ENCODE measurements at regions not wholly inside any gene's neighbourhood (a gene's known extent, or its start where the extent isn't known, plus 50 kb on each side); places are given as distances from the start of the nearest gene placed in this dataset.

- ATAC-seq: no peak
Observed at GRCh38 chr6:109226353-109226752, 131.0 kb downstream of the CEP57L1 start.

DNA sequence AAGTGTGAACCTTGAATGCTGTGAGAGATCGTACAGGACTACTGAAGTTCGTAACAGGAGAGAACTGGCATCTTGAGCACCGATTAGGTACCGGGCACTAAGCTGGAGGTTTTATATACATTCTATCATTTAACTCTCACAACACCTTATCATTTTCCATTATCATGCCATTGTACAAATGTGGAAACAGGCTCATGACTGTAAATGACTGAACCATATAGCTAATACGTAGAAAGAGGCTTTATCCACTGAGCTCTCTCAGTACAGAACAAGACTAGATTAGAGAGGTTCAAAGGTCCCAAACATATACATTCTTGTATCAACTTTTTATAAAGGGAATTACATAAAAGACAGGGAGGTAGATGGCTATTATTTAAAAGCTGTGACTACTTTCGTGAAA lies 130.6 kb downstream of the CEP57L1 start:
- no peak for ATAC-seq

DNA sequence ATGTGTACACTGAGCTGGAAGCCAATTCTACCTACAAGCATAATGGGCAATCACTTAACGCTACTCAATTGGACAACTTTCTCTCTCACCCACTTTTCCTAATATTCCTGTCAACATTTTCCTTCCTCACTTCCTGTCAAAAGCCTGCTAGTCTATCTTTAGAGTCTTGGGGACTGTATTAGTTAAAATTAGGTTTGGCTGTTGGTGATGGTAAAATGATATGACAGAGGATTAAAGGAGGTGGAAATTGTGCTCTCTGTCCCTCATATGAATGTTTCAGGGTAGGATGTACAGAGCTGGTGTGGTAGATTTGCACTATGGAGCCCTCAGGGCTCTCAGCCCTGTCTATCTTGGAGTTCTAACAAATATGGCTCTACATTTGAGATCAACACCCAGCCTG lies 129.7 kb downstream of the CEP57L1 start:
- no peak for ATAC-seq

DNA sequence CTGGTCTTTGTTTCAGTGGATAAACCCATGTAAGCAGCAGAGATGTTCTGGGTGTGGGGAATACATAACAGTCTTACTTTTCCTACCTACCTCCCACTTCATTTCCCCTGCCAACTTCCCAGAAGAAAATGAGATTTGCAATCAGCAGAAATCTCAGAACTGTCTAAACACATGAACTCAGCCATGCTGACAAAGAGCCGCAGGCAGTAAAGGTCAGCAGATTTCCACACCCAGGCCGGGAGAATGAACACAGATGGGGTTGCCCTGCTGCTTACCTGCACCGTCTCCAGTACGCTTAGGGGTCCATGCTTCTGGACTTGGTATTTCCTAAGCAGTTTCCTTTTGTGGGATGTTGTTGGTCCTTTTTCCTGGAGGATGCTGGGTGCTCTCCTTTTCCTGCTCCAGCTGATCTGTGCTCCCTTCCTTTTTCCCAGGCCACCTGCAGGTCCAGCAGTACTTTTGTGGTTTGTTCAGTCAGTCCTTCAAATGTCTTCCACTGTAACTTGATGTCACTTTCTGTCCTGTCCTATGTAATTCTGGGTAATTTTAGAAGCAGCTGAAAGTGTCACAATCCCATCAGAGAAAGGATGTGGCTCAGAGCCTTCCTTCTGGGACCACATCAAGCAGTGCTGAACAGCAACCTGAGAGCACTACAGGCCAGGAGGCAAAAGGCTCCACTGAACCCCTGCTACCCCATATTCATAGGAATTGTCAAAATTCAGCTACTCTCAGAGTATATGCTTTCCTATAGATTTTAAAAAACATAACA lies 129.0 kb downstream of the CEP57L1 start:
- ATAC-seq: no peak

GRCh38 chr6:109222848-109223247 lies 127.5 kb downstream of the CEP57L1 start:
- ATAC-seq: no peak

DNA sequence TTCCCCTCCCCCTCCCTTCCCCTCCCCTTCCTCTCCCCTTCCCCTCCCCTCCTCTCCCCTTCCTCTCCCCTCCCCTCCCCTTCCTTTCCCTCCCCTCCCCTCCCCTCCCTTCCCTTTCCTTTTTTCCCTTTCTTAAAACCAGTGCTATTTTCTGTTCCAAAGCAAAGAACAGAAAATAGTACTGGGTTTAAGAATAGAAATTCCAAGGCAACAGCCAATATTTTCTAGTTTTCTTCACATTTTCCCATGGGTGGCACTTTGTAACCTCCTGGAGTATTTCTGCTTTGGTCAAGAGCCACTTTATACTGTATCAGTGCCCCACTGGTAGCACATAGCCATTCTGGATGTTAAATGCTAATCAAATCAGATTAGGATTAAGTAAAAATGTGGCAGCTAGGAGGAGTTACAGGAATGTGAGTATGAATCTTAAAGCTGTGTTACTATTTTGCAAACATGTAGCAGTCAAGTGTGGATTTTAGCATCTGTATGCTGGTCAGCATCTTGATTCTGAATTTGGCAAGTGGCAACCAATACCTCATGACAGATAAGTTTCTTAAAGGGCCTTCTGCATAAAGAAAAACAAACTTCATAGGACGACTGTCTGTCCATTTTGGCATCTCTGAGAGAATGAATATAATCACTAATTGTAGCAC lies 126.4 kb downstream of the CEP57L1 start:
- ATAC-seq: no peak
